ENCODE measurements at regions not wholly inside any gene's neighbourhood (a gene's known extent, or its start where the extent isn't known, plus 50 kb on each side); places are given as distances from the start of the nearest gene placed in this dataset.

DNA sequence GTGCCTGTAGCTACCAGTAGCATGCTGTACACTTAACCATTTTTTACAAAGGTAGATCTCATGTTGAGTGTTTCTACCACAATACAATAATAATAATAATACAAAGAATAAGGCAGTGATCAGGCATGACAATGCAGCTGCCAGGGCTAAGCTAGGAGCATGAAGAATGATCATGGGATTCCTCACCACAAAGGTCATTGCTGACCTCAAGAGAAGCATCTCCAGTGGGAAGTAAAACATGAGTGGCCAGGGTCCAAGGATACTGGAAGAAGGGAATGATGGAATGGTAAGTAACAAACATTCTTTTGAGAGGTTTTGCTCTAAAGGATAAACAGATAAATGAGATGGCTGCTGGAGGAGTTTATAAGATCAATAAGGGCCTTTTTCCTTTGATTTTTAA, 591.1 kb downstream of the TNS3 start:
- Histone ChIP-seq H3K9me2 (replicated peaks; ENCODE audit: low read depth, low read length) (no peaks in the 10 kb centered on the region), H3K36me3 (ENCODE audit: insufficient read depth, low read length) (no peaks in the 10 kb centered on the region), H3K9ac (ENCODE audit: low read depth, low read length, poor library complexity, severe bottlenecking) (no peak overlapping the region), H3K4me2 (ENCODE audit: low read depth, low read length, poor library complexity, severe bottlenecking) (no peak overlapping the region), H3K27me3 (ENCODE audit: insufficient read depth, low read length, poor library complexity, severe bottlenecking) (no peaks in the 10 kb centered on the region), H3K4me1 (ENCODE audit: insufficient read depth, low read length, poor library complexity, severe bottlenecking) (no peaks in the 10 kb centered on the region), H3K9me3 (ENCODE audit: insufficient read depth, low read depth, low read length) (no peaks in the 10 kb centered on the region), H3K79me2 (ENCODE audit: insufficient read depth, low read length) (no peaks in the 10 kb centered on the region), H2AFZ (ENCODE audit: low read length) (no peak overlapping the region), H4K20me1 (ENCODE audit: insufficient read depth, low read length, poor library complexity, severe bottlenecking) (no peaks in the 10 kb centered on the region), H3F3A (ENCODE audit: low read depth) (no peaks in the 10 kb centered on the region), H3K4me3 (ENCODE audit: low read length, poor library complexity, severe bottlenecking) (no peak overlapping the region)
- TF ChIP-seq, protein P1, sequence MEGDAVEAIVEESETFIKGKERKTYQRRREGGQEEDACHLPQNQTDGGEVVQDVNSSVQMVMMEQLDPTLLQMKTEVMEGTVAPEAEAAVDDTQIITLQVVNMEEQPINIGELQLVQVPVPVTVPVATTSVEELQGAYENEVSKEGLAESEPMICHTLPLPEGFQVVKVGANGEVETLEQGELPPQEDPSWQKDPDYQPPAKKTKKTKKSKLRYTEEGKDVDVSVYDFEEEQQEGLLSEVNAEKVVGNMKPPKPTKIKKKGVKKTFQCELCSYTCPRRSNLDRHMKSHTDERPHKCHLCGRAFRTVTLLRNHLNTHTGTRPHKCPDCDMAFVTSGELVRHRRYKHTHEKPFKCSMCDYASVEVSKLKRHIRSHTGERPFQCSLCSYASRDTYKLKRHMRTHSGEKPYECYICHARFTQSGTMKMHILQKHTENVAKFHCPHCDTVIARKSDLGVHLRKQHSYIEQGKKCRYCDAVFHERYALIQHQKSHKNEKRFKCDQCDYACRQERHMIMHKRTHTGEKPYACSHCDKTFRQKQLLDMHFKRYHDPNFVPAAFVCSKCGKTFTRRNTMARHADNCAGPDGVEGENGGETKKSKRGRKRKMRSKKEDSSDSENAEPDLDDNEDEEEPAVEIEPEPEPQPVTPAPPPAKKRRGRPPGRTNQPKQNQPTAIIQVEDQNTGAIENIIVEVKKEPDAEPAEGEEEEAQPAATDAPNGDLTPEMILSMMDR (conservative IDR thresholded peaks at IDR 0.05; ENCODE audit: low read length) = no peak
- TF ChIP-seq EZH2phosphoT487 (IDR thresholded peaks at IDR 0.05; ENCODE audit: borderline replicate concordance) = no peak

DNA sequence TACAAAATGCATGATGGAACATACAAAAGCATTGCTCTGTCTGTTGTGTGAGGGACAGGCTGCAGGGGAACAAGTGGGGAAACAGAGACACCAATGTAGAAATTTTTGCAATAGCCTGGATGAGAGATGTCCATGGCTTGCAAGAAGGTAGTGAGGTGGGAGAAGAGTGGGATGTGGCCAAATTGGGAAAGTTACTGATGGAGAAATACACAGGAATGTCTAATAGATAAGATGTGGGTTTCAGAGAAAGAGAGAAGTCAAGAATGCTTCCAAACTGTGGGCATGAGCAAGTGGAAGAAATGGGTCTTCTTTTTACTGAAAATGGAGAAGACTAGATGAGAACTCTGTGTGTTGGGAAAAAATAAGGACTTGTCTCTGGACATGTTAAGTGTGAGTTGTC, 592.7 kb downstream of the TNS3 start:
- no peaks in the 10 kb centered on the region for H3K4me1 ChIP-seq (ENCODE audit: insufficient read depth, low read length, poor library complexity, severe bottlenecking)
- H3K27me3 ChIP-seq (ENCODE audit: insufficient read depth, low read length, poor library complexity, severe bottlenecking) = no peaks in the 10 kb centered on the region
- no peaks in the 10 kb centered on the region for H3K9me2 ChIP-seq (replicated peaks; ENCODE audit: low read depth, low read length)
- no peak overlapping the region for H3K4me2 ChIP-seq (ENCODE audit: low read depth, low read length, poor library complexity, severe bottlenecking)
- no peak overlapping the region for H2AFZ ChIP-seq (ENCODE audit: low read length)
- H3K79me2 ChIP-seq (ENCODE audit: insufficient read depth, low read length) = no peaks in the 10 kb centered on the region
- no peak overlapping the region for H3K9ac ChIP-seq (ENCODE audit: low read depth, low read length, poor library complexity, severe bottlenecking)
- no peaks in the 10 kb centered on the region for H3K9me3 ChIP-seq (ENCODE audit: insufficient read depth, low read depth, low read length)
- H4K20me1 ChIP-seq (ENCODE audit: insufficient read depth, low read length, poor library complexity, severe bottlenecking) = no peaks in the 10 kb centered on the region
- no peaks in the 10 kb centered on the region for H3K36me3 ChIP-seq (ENCODE audit: insufficient read depth, low read length)
- H3F3A ChIP-seq (ENCODE audit: low read depth) = no peaks in the 10 kb centered on the region
- TF ChIP-seq, protein P1 (conservative IDR thresholded peaks at IDR 0.05; ENCODE audit: low read length) = no peak
- TF ChIP-seq EZH2phosphoT487 (IDR thresholded peaks at IDR 0.05; ENCODE audit: borderline replicate concordance) = no peak
- H3K4me3 ChIP-seq (ENCODE audit: low read length, poor library complexity, severe bottlenecking) = no peak overlapping the region

DNA sequence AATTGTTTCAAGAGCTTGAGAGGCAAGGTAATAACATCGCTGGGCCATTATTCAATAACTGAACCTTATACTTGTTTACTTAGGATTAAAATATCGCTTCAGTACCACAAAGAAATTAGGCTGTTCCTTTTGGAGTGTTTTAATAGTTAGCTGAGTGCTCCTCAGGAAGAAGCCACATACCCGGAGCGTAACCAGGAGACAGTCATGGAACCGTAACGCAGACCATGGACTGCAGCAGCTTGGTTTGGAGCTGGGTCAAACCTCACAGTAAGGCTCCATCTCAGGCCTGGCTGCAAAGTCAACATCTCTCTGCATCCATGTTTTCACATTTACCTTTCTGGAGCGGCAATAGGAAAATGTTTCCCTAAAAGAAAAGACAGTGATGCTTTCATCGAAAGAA, 599.0 kb downstream of the TNS3 start:
- no peaks in the 10 kb centered on the region for H3K4me1 ChIP-seq (ENCODE audit: insufficient read depth, low read length, poor library complexity, severe bottlenecking)
- H3K4me3 ChIP-seq (ENCODE audit: low read length, poor library complexity, severe bottlenecking) = no peak overlapping the region
- H3K9ac ChIP-seq (ENCODE audit: low read depth, low read length, poor library complexity, severe bottlenecking) = no peak overlapping the region
- no peaks in the 10 kb centered on the region for H4K20me1 ChIP-seq (ENCODE audit: insufficient read depth, low read length, poor library complexity, severe bottlenecking)
- no peaks in the 10 kb centered on the region for H3K27me3 ChIP-seq (ENCODE audit: insufficient read depth, low read length, poor library complexity, severe bottlenecking)
- TF ChIP-seq, protein P1 (conservative IDR thresholded peaks at IDR 0.05; ENCODE audit: low read length) = no peak
- TF ChIP-seq EZH2phosphoT487 (IDR thresholded peaks at IDR 0.05; ENCODE audit: borderline replicate concordance) = no peak
- H2AFZ ChIP-seq (ENCODE audit: low read length) = no peak overlapping the region
- no peaks in the 10 kb centered on the region for H3K9me3 ChIP-seq (ENCODE audit: insufficient read depth, low read depth, low read length)
- H3K4me2 ChIP-seq (ENCODE audit: low read depth, low read length, poor library complexity, severe bottlenecking) = no peak overlapping the region
- H3K9me2 ChIP-seq (replicated peaks; ENCODE audit: low read depth, low read length) = no peaks in the 10 kb centered on the region; the same call in 1 of the 2 replicates
- H3K79me2 ChIP-seq (ENCODE audit: insufficient read depth, low read length) = no peaks in the 10 kb centered on the region
- H3F3A ChIP-seq (ENCODE audit: low read depth) = no peaks in the 10 kb centered on the region
- no peaks in the 10 kb centered on the region for H3K36me3 ChIP-seq (ENCODE audit: insufficient read depth, low read length)
